B cell (primary cell): ENCODE measurements at regions not wholly inside any gene's neighbourhood (a gene's known extent, or its start where the extent isn't known, plus 50 kb on each side); places are given as distances from the start of the nearest gene placed in this dataset.

ENCODE experiments used
- EZH2 ChIP-seq: IDR thresholded peaks from 2 replicates; pipeline ENCODE4 v1.6.1; 2012; ENCODE audit warnings: borderline replicate concordance, low read depth, mild to moderate bottlenecking, moderate library complexity, low read length; ENCODE audit not compliant: insufficient read depth, poor library complexity, severe bottlenecking
- TF ChIP-seq, protein P1 (sequence below): fragments of 200-600 bp; IDR thresholded peaks from one replicate; pipeline ENCODE4 v1.8.0; 2022; ENCODE audit warnings: antibody characterized with exemption, mild to moderate bottlenecking

DNA sequence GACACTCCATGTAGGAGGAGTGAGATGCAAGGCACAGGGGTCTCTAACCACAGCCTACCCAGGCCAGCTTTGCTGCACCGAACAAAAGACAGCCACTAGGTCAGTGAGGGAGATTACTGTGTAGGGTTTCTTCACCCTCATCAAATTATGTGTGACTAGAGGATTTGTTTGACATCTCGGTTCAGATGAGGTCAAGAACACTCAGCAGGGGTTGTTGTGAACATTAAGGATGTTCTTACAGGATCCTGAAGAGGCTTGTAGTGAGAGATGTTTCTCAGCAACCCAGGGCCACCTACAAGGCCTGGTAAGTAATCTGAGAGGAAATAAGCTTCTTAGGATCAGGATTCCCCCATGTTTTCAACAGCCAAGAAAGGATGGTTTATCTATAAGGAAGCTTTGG is 202.1 kb downstream of the NXPE2 start:
- TF ChIP-seq, protein P1, sequence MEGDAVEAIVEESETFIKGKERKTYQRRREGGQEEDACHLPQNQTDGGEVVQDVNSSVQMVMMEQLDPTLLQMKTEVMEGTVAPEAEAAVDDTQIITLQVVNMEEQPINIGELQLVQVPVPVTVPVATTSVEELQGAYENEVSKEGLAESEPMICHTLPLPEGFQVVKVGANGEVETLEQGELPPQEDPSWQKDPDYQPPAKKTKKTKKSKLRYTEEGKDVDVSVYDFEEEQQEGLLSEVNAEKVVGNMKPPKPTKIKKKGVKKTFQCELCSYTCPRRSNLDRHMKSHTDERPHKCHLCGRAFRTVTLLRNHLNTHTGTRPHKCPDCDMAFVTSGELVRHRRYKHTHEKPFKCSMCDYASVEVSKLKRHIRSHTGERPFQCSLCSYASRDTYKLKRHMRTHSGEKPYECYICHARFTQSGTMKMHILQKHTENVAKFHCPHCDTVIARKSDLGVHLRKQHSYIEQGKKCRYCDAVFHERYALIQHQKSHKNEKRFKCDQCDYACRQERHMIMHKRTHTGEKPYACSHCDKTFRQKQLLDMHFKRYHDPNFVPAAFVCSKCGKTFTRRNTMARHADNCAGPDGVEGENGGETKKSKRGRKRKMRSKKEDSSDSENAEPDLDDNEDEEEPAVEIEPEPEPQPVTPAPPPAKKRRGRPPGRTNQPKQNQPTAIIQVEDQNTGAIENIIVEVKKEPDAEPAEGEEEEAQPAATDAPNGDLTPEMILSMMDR = no peak
- no peak for TF ChIP-seq EZH2
